SU-DHL-6 (cell line): ENCODE measurements at regions not wholly inside any gene's neighbourhood (a gene's known extent, or its start where the extent isn't known, plus 50 kb on each side); places are given as distances from the start of the nearest gene placed in this dataset.

ENCODE experiments used
- H2AFZ ChIP-seq: fragments of 200-600 bp; sonication (generic); 2 replicates; pipeline ENCODE4 v1.6.1; 2014; ENCODE audit warnings: low read depth, mild to moderate bottlenecking, moderate library complexity, mixed read lengths, antibody characterized with exemption, low read length; ENCODE audit not compliant: severe bottlenecking
- H3F3A ChIP-seq: fragments of 200-600 bp; shearing (Covaris generic); 2 replicates; pipeline ENCODE4 v1.6.0; 2016; ENCODE audit warnings: antibody characterized with exemption, mild to moderate bottlenecking; ENCODE audit not compliant: insufficient read depth
- H3K27ac ChIP-seq: fragments of 200-600 bp; sonication (generic); 2 replicates; pipeline ENCODE4 v1.5.1; 2016; ENCODE audit warnings: low read depth, mild to moderate bottlenecking, low read length, moderate library complexity, mixed read lengths
- H3K27me3 ChIP-seq: fragments of 200-600 bp; sonication (generic), shearing (Covaris generic); 2 replicates; pipeline ENCODE4 v1.6.0; 2014; ENCODE audit warnings: mild to moderate bottlenecking, low read length
- H3K36me3 ChIP-seq: fragments of 200-600 bp; sonication (generic); 2 replicates; pipeline ENCODE4 v1.6.1; 2014; ENCODE audit warnings: mild to moderate bottlenecking, low read length, mixed read lengths
- H3K4me2 ChIP-seq: fragments of 300-600, 200-600 bp; shearing (Covaris generic), sonication (generic); 2 replicates; pipeline ENCODE4 v1.6.0; 2014; ENCODE audit warnings: low read length, low read depth, mild to moderate bottlenecking; ENCODE audit not compliant: poor library complexity, severe bottlenecking
- H3K4me3 ChIP-seq: fragments of 200-600 bp; sonication (generic); 2 replicates; pipeline ENCODE4 v1.5.1; 2014; ENCODE audit warnings: antibody characterized with exemption, low read length, mild to moderate bottlenecking, mixed read lengths; ENCODE audit not compliant: insufficient read depth, poor library complexity, severe bottlenecking
- H3K79me2 ChIP-seq: fragments of 200-600 bp; sonication (generic); 2 replicates; pipeline ENCODE4 v1.6.1; 2014; ENCODE audit warnings: mild to moderate bottlenecking, low read length, moderate library complexity; ENCODE audit not compliant: insufficient read depth
- H3K9ac ChIP-seq: fragments of 200-600 bp; sonication (generic); 2 replicates; pipeline ENCODE4 v1.7.0; 2014; ENCODE audit warnings: mild to moderate bottlenecking, low read length
- H3K9me2 ChIP-seq: fragments of 200-600 bp; sonication (generic); replicated peaks from 2 replicates; pipeline ENCODE4 v1.6.1; 2014; ENCODE audit warnings: low read length; ENCODE audit not compliant: insufficient read depth
- H3K9me3 ChIP-seq: fragments of 200-600 bp; sonication (generic); 2 replicates; pipeline ENCODE4 v1.6.1; 2014; ENCODE audit warnings: low read length, mixed read lengths; ENCODE audit not compliant: insufficient read depth
- H4K20me1 ChIP-seq: fragments of 200-600 bp; sonication (generic); 2 replicates; pipeline ENCODE4 v1.6.1; 2014; ENCODE audit warnings: low read depth, mild to moderate bottlenecking, antibody characterized with exemption, low read length, moderate library complexity, mixed read lengths
- EZH2phosphoT487 ChIP-seq: fragments of 200-600 bp; sonication (generic), shearing (Covaris generic); conservative IDR thresholded peaks from 2 replicates; pipeline ENCODE4 v1.6.1; 2018; ENCODE audit warnings: mild to moderate bottlenecking, antibody characterized with exemption, low read length, moderate library complexity, mixed read lengths
- TF ChIP-seq, protein P1 (sequence below): fragments of 200-600 bp; sonication (generic); IDR thresholded peaks from one replicate; pipeline ENCODE4 v1.5.1; 2017; ENCODE audit warnings: antibody characterized with exemption, mild to moderate bottlenecking, low read length, moderate library complexity; ENCODE audit not compliant: insufficient read depth, poor library complexity, severe bottlenecking

DNA sequence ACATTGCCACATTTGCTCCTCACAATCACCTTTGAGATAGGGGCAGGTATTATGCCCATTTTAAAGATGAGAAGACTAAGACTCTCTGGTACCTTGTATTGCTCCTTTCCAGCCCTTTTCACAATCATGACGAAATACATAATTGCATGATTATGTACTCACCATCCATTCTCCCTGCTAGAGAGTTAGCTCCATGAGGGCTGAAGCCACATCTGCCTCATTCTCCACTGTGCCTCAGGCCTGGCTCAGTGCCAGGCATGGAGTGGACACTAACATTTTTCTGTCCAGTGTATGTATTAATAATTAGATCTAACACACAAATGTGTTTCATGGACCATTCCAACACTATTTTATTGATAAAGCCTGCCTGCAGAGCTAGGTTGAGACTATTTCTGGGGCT is 191.4 kb downstream of the MINAR1 start:
- H3K4me3 ChIP-seq: no peak overlapping the region
- no peaks in the 10 kb centered on the region for H3K36me3 ChIP-seq
- H4K20me1 ChIP-seq: no peaks in the 10 kb centered on the region
- no peaks in the 10 kb centered on the region for H3F3A ChIP-seq
- H2AFZ ChIP-seq: no peak overlapping the region
- no peak overlapping the region for H3K9ac ChIP-seq
- no peaks in the 10 kb centered on the region for H3K9me2 ChIP-seq
- no peaks in the 10 kb centered on the region for H3K9me3 ChIP-seq
- H3K27me3 ChIP-seq: no peaks in the 10 kb centered on the region
- H3K79me2 ChIP-seq: no peaks in the 10 kb centered on the region
- TF ChIP-seq EZH2phosphoT487: no peak
- TF ChIP-seq, protein P1, sequence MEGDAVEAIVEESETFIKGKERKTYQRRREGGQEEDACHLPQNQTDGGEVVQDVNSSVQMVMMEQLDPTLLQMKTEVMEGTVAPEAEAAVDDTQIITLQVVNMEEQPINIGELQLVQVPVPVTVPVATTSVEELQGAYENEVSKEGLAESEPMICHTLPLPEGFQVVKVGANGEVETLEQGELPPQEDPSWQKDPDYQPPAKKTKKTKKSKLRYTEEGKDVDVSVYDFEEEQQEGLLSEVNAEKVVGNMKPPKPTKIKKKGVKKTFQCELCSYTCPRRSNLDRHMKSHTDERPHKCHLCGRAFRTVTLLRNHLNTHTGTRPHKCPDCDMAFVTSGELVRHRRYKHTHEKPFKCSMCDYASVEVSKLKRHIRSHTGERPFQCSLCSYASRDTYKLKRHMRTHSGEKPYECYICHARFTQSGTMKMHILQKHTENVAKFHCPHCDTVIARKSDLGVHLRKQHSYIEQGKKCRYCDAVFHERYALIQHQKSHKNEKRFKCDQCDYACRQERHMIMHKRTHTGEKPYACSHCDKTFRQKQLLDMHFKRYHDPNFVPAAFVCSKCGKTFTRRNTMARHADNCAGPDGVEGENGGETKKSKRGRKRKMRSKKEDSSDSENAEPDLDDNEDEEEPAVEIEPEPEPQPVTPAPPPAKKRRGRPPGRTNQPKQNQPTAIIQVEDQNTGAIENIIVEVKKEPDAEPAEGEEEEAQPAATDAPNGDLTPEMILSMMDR: no peak
- H3K4me2 ChIP-seq: no peak overlapping the region
- no peak overlapping the region for H3K27ac ChIP-seq

DNA sequence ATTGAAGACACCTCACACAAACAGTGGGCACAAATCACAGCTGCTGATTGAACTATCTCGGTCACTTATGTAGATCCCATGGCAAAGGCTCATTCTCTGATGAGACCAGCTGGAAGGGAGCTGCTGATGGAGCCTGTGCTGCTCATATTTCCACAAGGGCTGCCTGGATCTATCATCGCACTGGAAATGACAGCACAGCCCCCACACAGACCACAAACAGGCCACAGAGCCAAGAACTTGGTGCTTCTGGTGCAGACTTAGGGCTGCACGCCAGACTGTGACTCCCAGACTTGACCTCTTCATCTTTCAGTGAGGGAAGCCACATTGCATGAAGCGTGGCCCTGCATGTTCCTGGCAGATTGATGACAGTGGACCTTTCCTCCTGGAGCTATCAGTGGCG is 197.6 kb downstream of the MINAR1 start:
- H3K79me2 ChIP-seq: no peaks in the 10 kb centered on the region
- no peak overlapping the region for H3K4me2 ChIP-seq
- no peak overlapping the region for H3K27ac ChIP-seq
- no peaks in the 10 kb centered on the region for H3K9me3 ChIP-seq
- H3K27me3 ChIP-seq: no peaks in the 10 kb centered on the region
- no peaks in the 10 kb centered on the region for H3K9me2 ChIP-seq
- H2AFZ ChIP-seq: no peak overlapping the region
- H3K4me3 ChIP-seq: no peak overlapping the region
- H3K9ac ChIP-seq: no peak overlapping the region
- H3F3A ChIP-seq: no peaks in the 10 kb centered on the region
- no peaks in the 10 kb centered on the region for H3K36me3 ChIP-seq
- no peak for TF ChIP-seq EZH2phosphoT487
- TF ChIP-seq, protein P1: no peak
- H4K20me1 ChIP-seq: no peaks in the 10 kb centered on the region

DNA sequence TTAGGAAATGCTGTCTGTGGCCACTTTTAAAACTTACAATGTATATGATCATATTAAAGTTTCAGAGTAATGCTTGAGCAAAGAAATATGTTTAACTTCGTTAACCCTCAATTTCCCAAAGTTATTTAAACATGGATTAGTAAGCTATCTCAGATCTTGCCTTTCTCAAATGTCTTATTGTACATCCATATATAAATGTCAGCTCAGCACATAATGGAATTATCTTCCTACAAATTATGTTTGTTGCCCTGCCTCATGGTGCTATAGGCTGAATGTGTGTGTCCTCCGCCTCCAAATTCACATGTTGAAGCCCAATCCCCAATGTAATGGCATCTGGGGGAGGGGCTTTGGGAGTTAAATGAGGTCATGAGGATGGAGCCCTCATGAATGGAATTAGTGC is 200.3 kb downstream of the MINAR1 start:
- no peaks in the 10 kb centered on the region for H3K79me2 ChIP-seq
- H3K27ac ChIP-seq: no peak overlapping the region
- H3K9me3 ChIP-seq: no peaks in the 10 kb centered on the region
- H4K20me1 ChIP-seq: no peaks in the 10 kb centered on the region
- no peak overlapping the region for H3K4me3 ChIP-seq
- H3K9ac ChIP-seq: no peak overlapping the region
- H3K4me2 ChIP-seq: no peak overlapping the region
- no peaks in the 10 kb centered on the region for H3K36me3 ChIP-seq
- no peaks in the 10 kb centered on the region for H3K27me3 ChIP-seq
- no peak overlapping the region for H2AFZ ChIP-seq
- H3F3A ChIP-seq: no peaks in the 10 kb centered on the region
- H3K9me2 ChIP-seq: no peaks in the 10 kb centered on the region
- TF ChIP-seq, protein P1: no peak
- TF ChIP-seq EZH2phosphoT487: no peak
